ENCODE measurements at regions not wholly inside any gene's neighbourhood (a gene's known extent, or its start where the extent isn't known, plus 50 kb on each side); places are given as distances from the start of the nearest gene placed in this dataset.

DNA sequence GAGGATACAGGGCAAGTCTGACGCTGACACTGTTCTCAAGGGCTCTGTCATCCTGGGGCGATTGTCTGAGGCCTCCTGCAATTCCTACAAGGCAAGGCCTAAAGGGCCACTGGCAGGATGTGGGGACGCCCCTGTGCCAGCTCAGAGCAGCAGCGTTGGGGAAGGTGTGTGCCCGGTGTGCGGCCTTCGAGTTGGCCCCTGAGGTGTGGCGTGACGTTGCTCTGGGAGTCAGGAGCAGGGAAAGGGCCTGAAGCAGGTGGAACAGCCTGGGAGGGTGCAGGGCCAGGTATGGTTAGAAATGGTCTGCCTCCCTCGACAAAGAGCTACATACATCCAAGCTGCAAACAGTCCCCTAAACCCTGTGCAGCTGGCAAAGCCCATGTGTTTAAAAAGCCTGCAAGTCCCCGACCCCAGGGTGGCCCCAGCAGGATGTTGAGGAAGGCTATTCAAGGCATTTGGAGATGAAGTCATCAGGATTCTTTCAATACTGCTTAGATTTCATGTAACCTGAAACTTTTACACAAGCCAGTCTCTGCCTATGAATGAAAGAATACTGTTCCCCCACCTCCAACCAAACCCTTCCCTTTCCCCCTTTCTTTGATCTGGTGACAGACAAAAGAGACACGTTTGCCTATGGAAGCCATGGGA, 142.5 kb upstream of the TNS3 start:
- Histone ChIP-seq H3K4me1 (peaks cover 0 to 10% (median 0%) of the 10 kb centered on the region in 4 donors), H3K36me3 (no peaks in the 10 kb centered on the region), H3K4me3 (no peak overlapping the region), H3K27me3 (no peaks in the 10 kb centered on the region), H3K9me3 (no peaks in the 10 kb centered on the region), H3K27ac (no peak overlapping the region)
- WGBS (ENCODE audit: insufficient coverage, low coverage, low lambda C conversion rate, missing lambda C conversion rate), result 29% methylated on average over 1 of the region's 12 CpGs
- no peak for TF ChIP-seq POLR2A (IDR thresholded peaks at IDR 0.05)
- TF ChIP-seq, protein P1, sequence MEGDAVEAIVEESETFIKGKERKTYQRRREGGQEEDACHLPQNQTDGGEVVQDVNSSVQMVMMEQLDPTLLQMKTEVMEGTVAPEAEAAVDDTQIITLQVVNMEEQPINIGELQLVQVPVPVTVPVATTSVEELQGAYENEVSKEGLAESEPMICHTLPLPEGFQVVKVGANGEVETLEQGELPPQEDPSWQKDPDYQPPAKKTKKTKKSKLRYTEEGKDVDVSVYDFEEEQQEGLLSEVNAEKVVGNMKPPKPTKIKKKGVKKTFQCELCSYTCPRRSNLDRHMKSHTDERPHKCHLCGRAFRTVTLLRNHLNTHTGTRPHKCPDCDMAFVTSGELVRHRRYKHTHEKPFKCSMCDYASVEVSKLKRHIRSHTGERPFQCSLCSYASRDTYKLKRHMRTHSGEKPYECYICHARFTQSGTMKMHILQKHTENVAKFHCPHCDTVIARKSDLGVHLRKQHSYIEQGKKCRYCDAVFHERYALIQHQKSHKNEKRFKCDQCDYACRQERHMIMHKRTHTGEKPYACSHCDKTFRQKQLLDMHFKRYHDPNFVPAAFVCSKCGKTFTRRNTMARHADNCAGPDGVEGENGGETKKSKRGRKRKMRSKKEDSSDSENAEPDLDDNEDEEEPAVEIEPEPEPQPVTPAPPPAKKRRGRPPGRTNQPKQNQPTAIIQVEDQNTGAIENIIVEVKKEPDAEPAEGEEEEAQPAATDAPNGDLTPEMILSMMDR (IDR thresholded peaks at IDR 0.05), result no peak
- intact Hi-C loops (cut with DNase I), result no loop called here
- ATAC-seq (no peak), DNase-seq (no peak)

- Histone ChIP-seq H3K36me3 (no peaks in the 10 kb centered on the region), H3K27me3 (no peaks in the 10 kb centered on the region), H3K4me3 (no peak overlapping the region), H3K9me3 (no peaks in the 10 kb centered on the region), H3K27ac (no peak overlapping the region), H3K4me1 (peaks cover 0 to 10% (median 0%) of the 10 kb centered on the region in 4 donors)
- TF ChIP-seq POLR2A (IDR thresholded peaks at IDR 0.05), result no peak
- TF ChIP-seq, protein P1 (IDR thresholded peaks at IDR 0.05), result no peak
- 100% methylated on average over 3 of the region's 8 CpGs for WGBS (ENCODE audit: insufficient coverage, low coverage, low lambda C conversion rate, missing lambda C conversion rate)
- DNase-seq (no peak), ATAC-seq (no peak)
- intact Hi-C loops (cut with DNase I), result no loop called here
These were observed 140.2 kb upstream of the TNS3 start for GRCh38 chr7:47722126-47722525.

GRCh38 chr7:47721670-47722069, 139.8 kb upstream of the TNS3 start:
- Histone ChIP-seq H3K4me3 (no peak overlapping the region), H3K27ac (no peak overlapping the region), H3K9me3 (no peaks in the 10 kb centered on the region), H3K27me3 (no peaks in the 10 kb centered on the region), H3K36me3 (no peaks in the 10 kb centered on the region), H3K4me1 (peaks cover 0 to 8% (median 0%) of the 10 kb centered on the region in 4 donors)
- intact Hi-C loops (cut with DNase I), result no loop called here
- TF ChIP-seq, protein P1 (IDR thresholded peaks at IDR 0.05), result no peak
- TF ChIP-seq POLR2A (IDR thresholded peaks at IDR 0.05), result no peak
- no CpG with 5 or more reads among the region's 9 CpGs for WGBS (ENCODE audit: insufficient coverage, low coverage, low lambda C conversion rate, missing lambda C conversion rate)
- ATAC-seq (no peak), DNase-seq (no peak)

DNA sequence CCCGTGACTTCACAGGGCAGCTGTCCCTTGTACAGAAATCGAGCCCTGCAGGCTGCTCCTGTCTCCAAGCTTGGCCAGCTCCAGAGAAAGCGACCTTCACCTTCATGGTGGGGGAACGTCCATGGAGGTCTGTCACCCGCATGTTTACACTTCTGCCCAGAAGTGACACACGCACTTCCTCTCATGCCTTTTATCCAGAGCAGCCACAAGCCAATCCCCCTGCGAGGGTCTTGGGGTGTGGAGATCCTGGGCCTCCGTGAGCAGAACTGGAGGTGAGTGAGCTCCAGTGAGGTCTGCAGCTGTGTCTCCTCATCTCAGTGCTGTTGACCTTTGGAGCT, 139.0 kb upstream of the TNS3 start:
- peaks cover 0 to 5% (median 2%) of the 10 kb centered on the region in 4 donors for H3K4me1 ChIP-seq
- no peaks in the 10 kb centered on the region for H3K27me3 ChIP-seq
- H3K4me3 ChIP-seq, result no peak overlapping the region
- no peak for TF ChIP-seq POLR2A (IDR thresholded peaks at IDR 0.05)
- TF ChIP-seq, protein P1 (IDR thresholded peaks at IDR 0.05), result no peak
- intact Hi-C loops (cut with DNase I), result no loop called here
- WGBS (ENCODE audit: insufficient coverage, low coverage, low lambda C conversion rate, missing lambda C conversion rate), result 80% methylated on average over 2 of the region's 8 CpGs
- ATAC-seq (no peak), DNase-seq (no peak)
- H3K36me3 ChIP-seq, result no peaks in the 10 kb centered on the region
- no peaks in the 10 kb centered on the region for H3K9me3 ChIP-seq
- H3K27ac ChIP-seq, result no peak overlapping the region
